WTC11 (cell line): ENCODE measurements at regions not wholly inside any gene's neighbourhood (a gene's known extent, or its start where the extent isn't known, plus 50 kb on each side); places are given as distances from the start of the nearest gene placed in this dataset.

Source experiments
- ATAC-seq: fragments of 200-7000 bp; cut with Tn5 transposase; 2 replicates; pipeline ENCODE4 v1.10.0; 2021; ENCODE audit warnings: mild to moderate bottlenecking, moderate library complexity
- CTCF ChIA-PET: fragments of 300-600 bp; sonication (Branson Sonifier 250); formaldehyde crosslinking; loops from one replicate; lab custom pipeline; 2021; ENCODE audit warnings: antibody characterized with exemption; lab: Charles Lee
- POLR2A ChIA-PET: fragments of 350-600 bp; sonication (Branson Sonifier 250); formaldehyde crosslinking; loops from one replicate; lab custom pipeline; 2021; ENCODE audit warnings: antibody characterized with exemption; lab: Charles Lee
- DNase-seq: peaks from one replicate; pipeline ENCODE4 v3.0.0; 2021; ENCODE audit warnings: low spot score
- H3K27ac Mint-ChIP-seq: 2 replicates; pipeline ENCODE4 v1.8.0; 2021; ENCODE audit warnings: mixed read lengths
- H3K27me3 Mint-ChIP-seq: 2 replicates; pipeline ENCODE4 v1.8.0; 2021; ENCODE audit warnings: low read depth, mild to moderate bottlenecking, moderate library complexity, mixed read lengths
- H3K36me3 Mint-ChIP-seq: 2 replicates; pipeline ENCODE4 v1.8.0; 2021; ENCODE audit warnings: mixed read lengths
- H3K4me1 Mint-ChIP-seq: 2 replicates; pipeline ENCODE4 v1.8.0; 2022; ENCODE audit warnings: mixed read lengths
- H3K4me3 Mint-ChIP-seq: 2 replicates; pipeline ENCODE4 v1.8.0; 2021; ENCODE audit warnings: mild to moderate bottlenecking, moderate library complexity, mixed read lengths
- H3K9me3 Mint-ChIP-seq: 2 replicates; pipeline ENCODE4 v1.8.0; 2021; ENCODE audit warnings: mixed read lengths
- ESRRA ChIP-seq: sonication (generic); formaldehyde crosslinking; IDR thresholded peaks from 2 replicates; pipeline ENCODE4 v1.8.1; 2022; ENCODE audit warnings: mild to moderate bottlenecking, missing genetic modification reagents, borderline replicate concordance
- FOXK1 ChIP-seq: sonication (generic); formaldehyde crosslinking; IDR thresholded peaks from 2 replicates; pipeline ENCODE4 v1.8.0; 2022; ENCODE audit warnings: mild to moderate bottlenecking, moderate library complexity, missing genetic modification reagents
- HMGXB4 ChIP-seq: sonication (generic); formaldehyde crosslinking; IDR thresholded peaks from 2 replicates; pipeline ENCODE4 v1.8.1; 2023; ENCODE audit warnings: mild to moderate bottlenecking, moderate library complexity, missing genetic modification reagents
- IRF1 ChIP-seq: sonication (generic); formaldehyde crosslinking; IDR thresholded peaks from 2 replicates; pipeline ENCODE4 v1.8.0; 2023; ENCODE audit warnings: missing genetic modification reagents
- JAZF1 ChIP-seq: fragments of 250-450 bp; sonication (Bioruptor Pico); IDR thresholded peaks from 2 replicates; pipeline ENCODE4 v1.9.0; 2021; ENCODE audit warnings: moderate library complexity, mild to moderate bottlenecking, inconsistent platforms
- JUN ChIP-seq: sonication (generic); formaldehyde crosslinking; IDR thresholded peaks from 2 replicates; pipeline ENCODE4 v1.8.0; 2023; ENCODE audit warnings: mild to moderate bottlenecking, missing genetic modification reagents
- NFATC4 ChIP-seq: fragments of 250-450 bp; sonication (Bioruptor Pico); IDR thresholded peaks from 2 replicates; pipeline ENCODE4 v1.9.0; 2021; ENCODE audit warnings: mild to moderate bottlenecking
- NR1H2 ChIP-seq: sonication (generic); formaldehyde crosslinking; IDR thresholded peaks from 2 replicates; pipeline ENCODE4 v1.9.0; 2021; ENCODE audit warnings: mild to moderate bottlenecking, moderate library complexity, missing genetic modification reagents
- STAT6 ChIP-seq: sonication (generic); formaldehyde crosslinking; conservative IDR thresholded peaks from 2 replicates; pipeline ENCODE4 v1.8.1; 2023; ENCODE audit warnings: mild to moderate bottlenecking, low read depth, missing genetic modification reagents, moderate library complexity
- TCF7 ChIP-seq: sonication (generic); formaldehyde crosslinking; IDR thresholded peaks from 2 replicates; pipeline ENCODE4 v1.8.0; 2022; ENCODE audit warnings: mild to moderate bottlenecking, low read depth, missing genetic modification reagents, moderate library complexity
- TP53 ChIP-seq: sonication (generic); formaldehyde crosslinking; IDR thresholded peaks from 2 replicates; pipeline ENCODE4 v1.8.1; 2023; ENCODE audit warnings: mild to moderate bottlenecking, missing genetic modification reagents
- ZNF263 ChIP-seq: sonication (generic); formaldehyde crosslinking; IDR thresholded peaks from 2 replicates; pipeline ENCODE4 v1.8.1; 2022; ENCODE audit warnings: low read depth, mild to moderate bottlenecking, moderate library complexity, missing genetic modification reagents
- ZNF281 ChIP-seq: sonication (generic); formaldehyde crosslinking; IDR thresholded peaks from 2 replicates; pipeline ENCODE4 v1.8.0; 2023; ENCODE audit warnings: mild to moderate bottlenecking, missing genetic modification reagents
- TF ChIP-seq, protein P1 (sequence below): sonication (generic); formaldehyde crosslinking; conservative IDR thresholded peaks from 2 replicates; pipeline ENCODE4 v1.8.1; 2022; ENCODE audit warnings: mild to moderate bottlenecking, missing genetic modification reagents
- TF ChIP-seq, protein P2 (sequence below): fragments of 200-600 bp; IDR thresholded peaks from 2 replicates; pipeline ENCODE4 v1.8.0; 2022; ENCODE audit warnings: antibody characterized with exemption
- TF ChIP-seq, protein P3 (sequence below): sonication (generic); formaldehyde crosslinking; IDR thresholded peaks from 2 replicates; pipeline ENCODE4 v1.8.1; 2022; ENCODE audit warnings: low read depth, missing genetic modification reagents, borderline replicate concordance

DNA sequence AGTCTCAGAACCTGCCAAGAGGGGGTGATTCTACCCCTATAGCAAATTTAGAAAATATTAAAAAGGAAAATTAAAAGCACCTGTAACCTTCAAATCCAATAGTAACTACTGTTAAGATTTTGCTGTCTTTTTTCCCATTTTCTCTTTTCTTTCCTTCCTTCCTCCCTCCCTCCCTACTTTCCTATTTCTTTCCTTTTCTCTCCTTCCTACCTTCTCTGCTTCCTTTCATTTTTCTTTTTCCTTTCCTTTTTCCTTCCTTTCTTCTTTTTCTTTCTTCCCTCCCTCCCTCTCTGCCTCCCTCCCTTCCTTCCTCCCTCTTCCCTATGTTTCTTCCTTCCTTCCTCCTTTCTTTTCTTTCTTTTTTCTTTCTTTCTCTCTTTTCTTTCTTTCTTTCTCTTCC lies 120.2 kb upstream of the KCTD7 start:
- DNase-seq (no peak), ATAC-seq (no peak)
- CTCF ChIA-PET, result no interaction called here
- H3K27ac Mint-ChIP-seq, result no peak overlapping the region; the same call in 1 of the 2 replicates
- no peak overlapping the region for H3K4me3 Mint-ChIP-seq
- H3K9me3 Mint-ChIP-seq, result no peaks in the 10 kb centered on the region
- POLR2A ChIA-PET, result no interaction called here
- H3K4me1 Mint-ChIP-seq, result no peaks in the 10 kb centered on the region
- H3K27me3 Mint-ChIP-seq, result no peaks in the 10 kb centered on the region
- TF ChIP-seq NR1H2 (CRISPR knock-in tag) (no peak), ZNF263 (CRISPR knock-in tag) (no peak), IRF1 (CRISPR knock-in tag) (no peak)
- no peaks in the 10 kb centered on the region for H3K36me3 Mint-ChIP-seq

DNA sequence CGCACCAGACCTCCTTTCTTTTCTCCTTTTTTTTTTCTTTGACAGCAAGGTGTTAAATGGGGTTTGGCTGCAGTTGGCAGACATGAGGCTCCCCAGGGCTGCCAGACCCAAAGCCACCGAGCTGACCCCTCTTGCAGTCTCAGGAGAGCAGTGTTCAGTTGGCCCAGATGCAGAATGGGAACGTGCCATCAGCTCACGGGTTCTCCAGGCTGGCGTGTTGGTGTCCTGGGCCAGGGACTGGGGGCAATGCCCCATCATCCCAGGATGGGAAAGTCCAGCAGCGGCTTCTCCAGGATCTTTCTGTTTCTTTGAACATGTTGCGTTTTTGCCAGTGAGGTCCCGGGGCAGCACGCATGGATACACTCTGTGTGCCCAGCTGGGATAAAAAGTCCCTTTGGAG lies 114.6 kb upstream of the KCTD7 start:
- no peak overlapping the region for H3K4me3 Mint-ChIP-seq
- H3K27ac Mint-ChIP-seq, result no peak overlapping the region
- CTCF ChIA-PET, result no interaction called here
- no peaks in the 10 kb centered on the region for H3K36me3 Mint-ChIP-seq
- POLR2A ChIA-PET, result no interaction called here
- DNase-seq (no peak), ATAC-seq (no peak)
- H3K9me3 Mint-ChIP-seq, result no peaks in the 10 kb centered on the region
- no peaks in the 10 kb centered on the region for H3K4me1 Mint-ChIP-seq
- TF ChIP-seq JAZF1 (CRISPR knock-in tag) (no peak), JUN (CRISPR knock-in tag) (no peak), NFATC4 (CRISPR knock-in tag) (no peak), TP53 (CRISPR knock-in tag) (no peak), ZNF281 (CRISPR knock-in tag) (no peak), FOXK1 (CRISPR knock-in tag) (no peak), ESRRA (CRISPR knock-in tag) (no peak), TCF7 (CRISPR knock-in tag) (no peak)
- TF ChIP-seq, protein P1, sequence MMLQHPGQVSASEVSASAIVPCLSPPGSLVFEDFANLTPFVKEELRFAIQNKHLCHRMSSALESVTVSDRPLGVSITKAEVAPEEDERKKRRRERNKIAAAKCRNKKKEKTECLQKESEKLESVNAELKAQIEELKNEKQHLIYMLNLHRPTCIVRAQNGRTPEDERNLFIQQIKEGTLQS (CRISPR knock-in tag), result no peak
- TF ChIP-seq, protein P2, sequence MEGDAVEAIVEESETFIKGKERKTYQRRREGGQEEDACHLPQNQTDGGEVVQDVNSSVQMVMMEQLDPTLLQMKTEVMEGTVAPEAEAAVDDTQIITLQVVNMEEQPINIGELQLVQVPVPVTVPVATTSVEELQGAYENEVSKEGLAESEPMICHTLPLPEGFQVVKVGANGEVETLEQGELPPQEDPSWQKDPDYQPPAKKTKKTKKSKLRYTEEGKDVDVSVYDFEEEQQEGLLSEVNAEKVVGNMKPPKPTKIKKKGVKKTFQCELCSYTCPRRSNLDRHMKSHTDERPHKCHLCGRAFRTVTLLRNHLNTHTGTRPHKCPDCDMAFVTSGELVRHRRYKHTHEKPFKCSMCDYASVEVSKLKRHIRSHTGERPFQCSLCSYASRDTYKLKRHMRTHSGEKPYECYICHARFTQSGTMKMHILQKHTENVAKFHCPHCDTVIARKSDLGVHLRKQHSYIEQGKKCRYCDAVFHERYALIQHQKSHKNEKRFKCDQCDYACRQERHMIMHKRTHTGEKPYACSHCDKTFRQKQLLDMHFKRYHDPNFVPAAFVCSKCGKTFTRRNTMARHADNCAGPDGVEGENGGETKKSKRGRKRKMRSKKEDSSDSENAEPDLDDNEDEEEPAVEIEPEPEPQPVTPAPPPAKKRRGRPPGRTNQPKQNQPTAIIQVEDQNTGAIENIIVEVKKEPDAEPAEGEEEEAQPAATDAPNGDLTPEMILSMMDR, result no peak
- peaks cover 3% of the 10 kb centered on the region; the same call in 1 of the 2 replicates for H3K27me3 Mint-ChIP-seq

- DNase-seq (no peak), ATAC-seq (no peak; the same call in 1 of the 2 replicates)
- H3K4me3 Mint-ChIP-seq, result no peak overlapping the region
- ChIA-PET POLR2A (interaction anchor here (0.5 kb wide), 1 partner anchor 16 kb away, joined by 5 read pairs; no protein-coding TSS in a partner anchor), CTCF (interaction anchor here (0.8 kb wide), 1 partner anchor 41 kb away, joined by 3 read pairs; no protein-coding TSS in a partner anchor)
- H3K27me3 Mint-ChIP-seq, result peaks cover 21% of the 10 kb centered on the region
- H3K36me3 Mint-ChIP-seq, result no peaks in the 10 kb centered on the region
- H3K27ac Mint-ChIP-seq, result no peak overlapping the region
- H3K9me3 Mint-ChIP-seq, result no peaks in the 10 kb centered on the region
- no peaks in the 10 kb centered on the region for H3K4me1 Mint-ChIP-seq
- TF ChIP-seq HMGXB4 (CRISPR knock-in tag), result no peak
- no peak for TF ChIP-seq STAT6 (CRISPR knock-in tag)
- TF ChIP-seq, protein P3, sequence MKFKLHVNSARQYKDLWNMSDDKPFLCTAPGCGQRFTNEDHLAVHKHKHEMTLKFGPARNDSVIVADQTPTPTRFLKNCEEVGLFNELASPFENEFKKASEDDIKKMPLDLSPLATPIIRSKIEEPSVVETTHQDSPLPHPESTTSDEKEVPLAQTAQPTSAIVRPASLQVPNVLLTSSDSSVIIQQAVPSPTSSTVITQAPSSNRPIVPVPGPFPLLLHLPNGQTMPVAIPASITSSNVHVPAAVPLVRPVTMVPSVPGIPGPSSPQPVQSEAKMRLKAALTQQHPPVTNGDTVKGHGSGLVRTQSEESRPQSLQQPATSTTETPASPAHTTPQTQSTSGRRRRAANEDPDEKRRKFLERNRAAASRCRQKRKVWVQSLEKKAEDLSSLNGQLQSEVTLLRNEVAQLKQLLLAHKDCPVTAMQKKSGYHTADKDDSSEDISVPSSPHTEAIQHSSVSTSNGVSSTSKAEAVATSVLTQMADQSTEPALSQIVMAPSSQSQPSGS (CRISPR knock-in tag), result no peak
Measured at GRCh38 chr7:66517212-66517909, 111.3 kb upstream of the KCTD7 start.
